CD14-positive monocyte (primary cell): ENCODE measurements at regions not wholly inside any gene's neighbourhood (a gene's known extent, or its start where the extent isn't known, plus 50 kb on each side); places are given as distances from the start of the nearest gene placed in this dataset.

ENCODE experiments used
- DNase-seq, 3 donors: peaks; one replicate each; pipeline ENCODE4 v3.0.0-alpha.2; 2011 to 2022
- H2AFZ ChIP-seq: 2 replicates; pipeline ENCODE4 v1.6.0; 2012; ENCODE audit warnings: mild to moderate bottlenecking, low read depth, low read length, inconsistent platforms; ENCODE audit not compliant: insufficient read depth, poor library complexity, severe bottlenecking
- H3K27ac ChIP-seq, 2 donors: 1 replicate in 1 of 2; 2 replicates in 1 of 2; pipeline ENCODE4 v1.5.1; 2012 to 2013; ENCODE audit warnings: low read length in 2 of 2, control low read depth in 1 of 2, inconsistent platforms in 1 of 2, low read depth in 1 of 2, mild to moderate bottlenecking in 1 of 2
- H3K27me3 ChIP-seq, 2 donors: one replicate each; pipeline versions ENCODE4 v1.6.0 to v1.6.1; 2011 to 2013; ENCODE audit warnings: low read length in 2 of 2; ENCODE audit not compliant: control insufficient read depth in 2 of 2, insufficient read depth in 2 of 2
- H3K36me3 ChIP-seq, 2 donors: replicated peaks in 1 of 2; 1 replicate in 1 of 2; 2 replicates in 1 of 2; pipeline versions ENCODE4 v1.5.1 to v1.6.1; 2012 to 2013; ENCODE audit warnings: low read length in 2 of 2, control low read depth in 1 of 2, inconsistent platforms in 1 of 2, mild to moderate bottlenecking in 1 of 2; ENCODE audit not compliant: insufficient read depth in 2 of 2, control insufficient read depth in 1 of 2
- H3K4me1 ChIP-seq, 2 donors: 1 replicate in 1 of 2; 2 replicates in 1 of 2; pipeline versions ENCODE4 v1.5.1 to v1.6.1; 2012 to 2013; ENCODE audit warnings: low read length in 2 of 2, control low read depth in 1 of 2, inconsistent platforms in 1 of 2, mild to moderate bottlenecking in 1 of 2, moderate library complexity in 1 of 2; ENCODE audit not compliant: insufficient read depth in 2 of 2, control insufficient read depth in 1 of 2
- H3K4me2 ChIP-seq: replicated peaks from 2 replicates; pipeline ENCODE3; 2012; ENCODE audit warnings: low read length, moderate library complexity, mild to moderate bottlenecking; ENCODE audit not compliant: poor library complexity, severe bottlenecking; ENCODE audit errors: extremely low read depth
- H3K4me3 ChIP-seq, 3 experiments: fragments of 200-600 bp in 1 of 3; sonication (generic) in 1 of 3; replicated peaks in 1 of 3; 1 replicate in 2 of 3; 2 replicates in 1 of 3; pipeline ENCODE4 v1.5.1; 2011 to 2013; ENCODE audit warnings: low read length in 3 of 3, mild to moderate bottlenecking in 3 of 3, control low read depth in 2 of 3, low read depth in 2 of 3, inconsistent platforms in 1 of 3, moderate library complexity in 1 of 3
- H3K79me2 ChIP-seq: 2 replicates; pipeline ENCODE4 v1.6.0; 2012; ENCODE audit warnings: mild to moderate bottlenecking, control low read depth, inconsistent platforms, low read length, moderate library complexity; ENCODE audit not compliant: insufficient read depth
- H3K9ac ChIP-seq: 2 replicates; pipeline ENCODE4 v1.6.0; 2017; ENCODE audit warnings: low read length, mild to moderate bottlenecking; ENCODE audit not compliant: insufficient read depth, poor library complexity, severe bottlenecking
- H3K9me3 ChIP-seq, 2 donors: replicated peaks in 1 of 2; 1 replicate in 1 of 2; 2 replicates in 1 of 2; pipeline versions ENCODE4 v1.5.1 to v1.6.1; 2012 to 2013; ENCODE audit warnings: low read length in 2 of 2, control low read depth in 1 of 2; ENCODE audit not compliant: control insufficient read depth in 1 of 2, insufficient read depth in 1 of 2
- H4K20me1 ChIP-seq: 2 replicates; pipeline ENCODE4 v1.6.0; 2012; ENCODE audit warnings: mild to moderate bottlenecking, low read length, control low read depth, moderate library complexity; ENCODE audit not compliant: insufficient read depth
- H3K27ac Mint-ChIP-seq, 7 donors: one replicate each; pipeline ENCODE4 v1.8.0; 2020; ENCODE audit warnings: mild to moderate bottlenecking in 7 of 7, mixed read lengths in 7 of 7, moderate library complexity in 6 of 7, inconsistent platforms in 2 of 7
- H3K27me3 Mint-ChIP-seq, 3 donors: one replicate each; pipeline ENCODE4 v1.8.0; 2021 to 2022; ENCODE audit warnings: low read depth in 3 of 3, mild to moderate bottlenecking in 3 of 3, mixed read lengths in 3 of 3, moderate library complexity in 3 of 3, inconsistent platforms in 1 of 3
- H3K36me3 Mint-ChIP-seq, 2 donors: one replicate each; pipeline ENCODE4 v1.8.0; 2020; ENCODE audit warnings: mixed read lengths in 2 of 2, inconsistent platforms in 1 of 2, mild to moderate bottlenecking in 1 of 2
- H3K4me1 Mint-ChIP-seq: one replicate; pipeline ENCODE4 v1.8.0; 2020; ENCODE audit warnings: mild to moderate bottlenecking, mixed read lengths
- H3K4me3 Mint-ChIP-seq, 2 donors: one replicate each; pipeline ENCODE4 v1.8.0; 2020; ENCODE audit warnings: mild to moderate bottlenecking in 2 of 2, mixed read lengths in 2 of 2, moderate library complexity in 1 of 2
- H3K9me3 Mint-ChIP-seq, 7 donors: one replicate each; pipeline ENCODE4 v1.8.0; 2020 to 2022; ENCODE audit warnings: mixed read lengths in 7 of 7, mild to moderate bottlenecking in 6 of 7, moderate library complexity in 6 of 7, inconsistent platforms in 2 of 7
- CTCF ChIP-seq: fragments of 200-600 bp; IDR thresholded peaks from one replicate; pipeline ENCODE4 v1.8.0; 2022; ENCODE audit warnings: antibody characterized with exemption, mild to moderate bottlenecking
- WGBS: methylation state at CpG from one replicate; pipeline ENCODE4 v1.1.5; 2013; ENCODE audit warnings: missing lambda C conversion rate; ENCODE audit not compliant: insufficient coverage; 5-methylcytosine and 5-hydroxymethylcytosine counted together
- intact Hi-C, 2 donors: fragments of 100-400 bp; cut with micrococcal nuclease; formaldehyde crosslinking; loops; one replicate each; pipeline versions ENCODE4 v1.15.0 to v1.15.1; 2023

- H3K4me1 Mint-ChIP-seq, result peaks cover 4% of the 10 kb centered on the region
- intact Hi-C loops, result no loop called here
- TF ChIP-seq CTCF, result no peak
- no peaks in the 10 kb centered on the region for H3K36me3 Mint-ChIP-seq
- Histone ChIP-seq H3K9ac (no peak overlapping the region), H3K79me2 (no peaks in the 10 kb centered on the region), H3K9me3 (no peaks in the 10 kb centered on the region), H2AFZ (no peak overlapping the region), H3K36me3 (no peaks in the 10 kb centered on the region), H4K20me1 (no peaks in the 10 kb centered on the region), H3K4me2 (no peak overlapping the region), H3K4me1 (no peaks in the 10 kb centered on the region), H3K4me3 (no peak overlapping the region), H3K27me3 (no peaks in the 10 kb centered on the region), H3K27ac (no peak overlapping the region)
- H3K27me3 Mint-ChIP-seq, result no peaks in the 10 kb centered on the region
- no peak for DNase-seq
- H3K4me3 Mint-ChIP-seq, result no peak overlapping the region
- 80% methylated on average over 1 of the region's 6 CpGs for WGBS
- peak overlapping the region in 1 of 7 donors; percentile 16 for H3K27ac Mint-ChIP-seq
- H3K9me3 Mint-ChIP-seq, result peaks cover 0 to 7% (median 2%) of the 10 kb centered on the region in 7 donors
Observed at GRCh38 chr4:128393101-128393704, 105.6 kb upstream of the PGRMC2 start.

GRCh38 chr4:128390475-128390996 lies 102.9 kb upstream of the PGRMC2 start:
- H3K4me1 ChIP-seq, result peaks cover 0 to 4% of the 10 kb centered on the region in 2 donors
- 87% methylated on average over 2 of the region's 5 CpGs for WGBS
- H3K27me3 Mint-ChIP-seq, result peaks cover 0 to 2% (median 1%) of the 10 kb centered on the region in 3 donors
- H3K4me3 ChIP-seq, result no peak overlapping the region
- H3K27ac ChIP-seq, result no peak overlapping the region
- no peaks in the 10 kb centered on the region for H3K36me3 ChIP-seq
- H3K27me3 ChIP-seq, result no peaks in the 10 kb centered on the region
- no peaks in the 10 kb centered on the region for H3K36me3 Mint-ChIP-seq
- no peak for TF ChIP-seq CTCF
- no peak overlapping the region for H3K9ac ChIP-seq
- H3K4me2 ChIP-seq, result no peak overlapping the region
- no peak overlapping the region for H3K27ac Mint-ChIP-seq
- no peak for DNase-seq
- H2AFZ ChIP-seq, result no peak overlapping the region
- H3K79me2 ChIP-seq, result no peaks in the 10 kb centered on the region
- no peaks in the 10 kb centered on the region for H3K9me3 ChIP-seq
- H3K9me3 Mint-ChIP-seq, result peaks cover 0 to 2% (median 0%) of the 10 kb centered on the region in 7 donors
- H3K4me3 Mint-ChIP-seq, result no peak overlapping the region
- peaks cover 19% of the 10 kb centered on the region for H3K4me1 Mint-ChIP-seq
- H4K20me1 ChIP-seq, result no peaks in the 10 kb centered on the region
- intact Hi-C loops, result no loop called here
